K562 (cell line): ENCODE measurements at regions not wholly inside any gene's neighbourhood (a gene's known extent, or its start where the extent isn't known, plus 50 kb on each side); places are given as distances from the start of the nearest gene placed in this dataset.
A peak's percentile ranks its signal among the peaks of the same experiment; 100 is the strongest.

Experiments
- ATAC-seq: fragments of 200-7000 bp; cut with Tn5 transposase; 3 replicates; pipeline ENCODE4 v1.9.1; 2020; ENCODE audit warnings: moderate library complexity
- BruUV-seq: library from RNA; stranded (reverse); fragments of 400-500 nt; replicated peaks from 2 replicates; lab custom pipeline; 2021; lab: Mats Ljungman, UMichigan
- CTCF ChIA-PET: fragments of 300-600 bp; formaldehyde crosslinking; extraction: SDS; loops from one replicate; lab custom pipeline; 2021; ENCODE audit warnings: low intra/inter-chr PET ratio; lab: Yijun Ruan, JAX
- POLR2A ChIA-PET: fragments of 300-600, 350-650 bp; sonication (Branson Sonifier 250); formaldehyde crosslinking; extraction: SDS; loops from one replicate; lab custom pipeline; 2021; ENCODE audit warnings: antibody characterized with exemption, inconsistent platforms; lab: Yijun Ruan, JAX
- DNase-seq, 4 experiments: peaks; one replicate each; pipeline versions ENCODE4 v3.0.0 to v3.0.0-alpha.2; 2011 to 2018; ENCODE audit warnings: low spot score in 3 of 4, mixed read lengths in 3 of 4; ENCODE audit errors: extremely low read depth in 1 of 4
- FAIRE-seq: peaks from 2 replicates; lab custom pipeline; 2011; peaks lifted over from hg19 to GRCh38; lab: Jason Lieb, UNC
- H2AFZ ChIP-seq: 2 replicates; pipeline ENCODE4 v1.6.0; 2011; ENCODE audit warnings: low read depth, low read length, control low read depth, inconsistent platforms
- H3K27ac ChIP-seq: fragments of 200-600 bp; 3 replicates; pipeline ENCODE4 v1.8.0; 2011; ENCODE audit warnings: low read depth, mild to moderate bottlenecking, control low read depth, inconsistent platforms, low read length, moderate library complexity, mixed read lengths; ENCODE audit errors: extremely low read depth
- H3K27me3 ChIP-seq, 2 experiments: fragments of 300-600 bp in 1 of 2; 2 replicates in 1 of 2; 3 replicates in 1 of 2; pipeline versions ENCODE4 v1.6.0 to v1.8.0; 2011; ENCODE audit warnings: inconsistent platforms in 2 of 2, low read length in 2 of 2, mild to moderate bottlenecking in 1 of 2, mixed read lengths in 1 of 2, moderate library complexity in 1 of 2; ENCODE audit not compliant: control insufficient read depth in 2 of 2, insufficient read depth in 2 of 2
- H3K36me3 ChIP-seq: fragments of 300-600 bp; 3 replicates; pipeline ENCODE4 v1.8.0; 2011; ENCODE audit warnings: mild to moderate bottlenecking, low read length, inconsistent platforms; ENCODE audit not compliant: control insufficient read depth, insufficient read depth
- H3K4me1 ChIP-seq, 2 experiments: fragments of 200-600 bp in 1 of 2; replicated peaks in 1 of 2; 2 replicates in 1 of 2; 3 replicates in 1 of 2; pipeline versions ENCODE4 v1.5.1 to v1.8.0; 2011; ENCODE audit warnings: inconsistent platforms in 2 of 2, low read length in 2 of 2, mild to moderate bottlenecking in 1 of 2, mixed read lengths in 1 of 2, moderate library complexity in 1 of 2; ENCODE audit not compliant: control insufficient read depth in 2 of 2, insufficient read depth in 2 of 2
- H3K4me2 ChIP-seq: 2 replicates; pipeline ENCODE4 v1.6.1; 2011; ENCODE audit warnings: low read length, control low read depth, inconsistent platforms, mixed read lengths; ENCODE audit not compliant: insufficient read depth
- H3K4me3 ChIP-seq: fragments of 200-600 bp; sonication (generic), shearing (Covaris generic); 2 replicates; pipeline ENCODE4 v1.5.1; 2016; ENCODE audit warnings: control low read depth, inconsistent platforms
- H3K79me2 ChIP-seq: fragments of 200-600 bp; 3 replicates; pipeline ENCODE4 v1.8.0; 2011; ENCODE audit warnings: low read length, inconsistent platforms; ENCODE audit not compliant: control insufficient read depth, insufficient read depth
- H3K9ac ChIP-seq, 2 experiments: 2 replicates each; pipeline versions ENCODE4 v1.6.0 to v1.6.1; 2011; ENCODE audit warnings: low read depth in 2 of 2, low read length in 2 of 2, control low read depth in 1 of 2, inconsistent platforms in 1 of 2, mild to moderate bottlenecking in 1 of 2, mixed read lengths in 1 of 2; ENCODE audit not compliant: insufficient read depth in 1 of 2
- H3K9me1 ChIP-seq: one replicate; pipeline ENCODE4 v1.6.0; 2011; ENCODE audit warnings: inconsistent platforms, mild to moderate bottlenecking, low read length, moderate library complexity; ENCODE audit not compliant: control insufficient read depth, insufficient read depth
- H3K9me3 ChIP-seq: replicated peaks from 2 replicates; pipeline ENCODE4 v1.5.1; 2011; ENCODE audit warnings: low read depth, low read length, inconsistent platforms; ENCODE audit not compliant: control insufficient read depth, insufficient read depth
- H4K20me1 ChIP-seq: replicated peaks from 2 replicates; pipeline ENCODE4 v1.6.1; 2011; ENCODE audit warnings: low read length, inconsistent platforms, mixed read lengths; ENCODE audit not compliant: control insufficient read depth, insufficient read depth
- ARID3A ChIP-seq: IDR thresholded peaks from 2 replicates; pipeline ENCODE4 v1.6.1; 2012; ENCODE audit warnings: low read depth, low read length, improper control_type of control experiment, borderline replicate concordance
- CBX3 ChIP-seq, 2 experiments: IDR thresholded peaks; 1 replicate in 1 of 2; 2 replicates in 1 of 2; pipeline ENCODE4 v1.6.1; 2012; ENCODE audit warnings: inconsistent platforms in 2 of 2, low read length in 2 of 2, borderline replicate concordance in 1 of 2, control low read depth in 1 of 2
- CHCHD3 ChIP-seq: fragments of 250-450 bp; sonication (Bioruptor Pico); IDR thresholded peaks from 2 replicates; pipeline ENCODE4 v2.1.2; 2022; ENCODE audit warnings: mild to moderate bottlenecking
- EP400 ChIP-seq: fragments of 450-650 bp; IDR thresholded peaks from 2 replicates; pipeline ENCODE4 v1.6.1; 2017; ENCODE audit warnings: antibody characterized with exemption, mild to moderate bottlenecking, moderate library complexity
- ETV5 ChIP-seq: sonication (generic); formaldehyde crosslinking; IDR thresholded peaks from 2 replicates; pipeline ENCODE4 v1.4.0; 2020; ENCODE audit warnings: low read depth, mild to moderate bottlenecking, missing genetic modification reagents
- HDAC2 ChIP-seq: fragments of 450-650 bp; IDR thresholded peaks from 2 replicates; pipeline ENCODE4 v1.6.1; 2016; ENCODE audit warnings: mild to moderate bottlenecking
- HMBOX1 ChIP-seq: sonication (generic); IDR thresholded peaks from 2 replicates; pipeline ENCODE4 v1.6.1; 2016
- HNRNPUL1 ChIP-seq: fragments of 200-400 bp; formaldehyde crosslinking; IDR thresholded peaks from 2 replicates; pipeline ENCODE4 v1.6.1; 2017; ENCODE audit warnings: low read length
- LCOR ChIP-seq: sonication (generic); formaldehyde crosslinking; IDR thresholded peaks from 2 replicates; pipeline ENCODE4 v1.8.0; 2022; ENCODE audit warnings: mild to moderate bottlenecking, missing genetic modification reagents
- MTF1 ChIP-seq: fragments of 250-450 bp; sonication (Bioruptor Pico); IDR thresholded peaks from 2 replicates; pipeline ENCODE4 v1.9.0; 2021; ENCODE audit warnings: moderate library complexity, mild to moderate bottlenecking, inconsistent platforms, borderline replicate concordance
- NCOA2 ChIP-seq, 2 experiments: fragments of 450-650 bp; IDR thresholded peaks; 2 replicates each; pipeline ENCODE4 v1.6.1; 2018; ENCODE audit warnings: mild to moderate bottlenecking in 2 of 2, moderate library complexity in 1 of 2; ENCODE audit not compliant: partially characterized antibody in 2 of 2
- OTX1 ChIP-seq: fragments of 450-650 bp; formaldehyde crosslinking; IDR thresholded peaks from 2 replicates; pipeline ENCODE4 v1.4.0; 2022; ENCODE audit warnings: mild to moderate bottlenecking
- ZBTB34 ChIP-seq: fragments of 250-450 bp; sonication (Bioruptor Pico); IDR thresholded peaks from 2 replicates; pipeline ENCODE4 v1.8.0; 2021; ENCODE audit warnings: mild to moderate bottlenecking, moderate library complexity
- ZNF277 ChIP-seq: fragments of 250-450 bp; sonication (Bioruptor Pico); IDR thresholded peaks from 2 replicates; pipeline ENCODE4 v1.8.0; 2022; ENCODE audit warnings: inconsistent platforms, mild to moderate bottlenecking, moderate library complexity, borderline replicate concordance
- ZNF717 ChIP-seq: fragments of 250-450 bp; sonication (Bioruptor Pico); IDR thresholded peaks from 2 replicates; pipeline ENCODE4 v1.5.0; 2021
- WGBS: fragments of 100-300 bp; shearing (Covaris generic); methylation state at CpG from one replicate; pipeline ENCODE4 v1.1.6; 2016; ENCODE audit warnings: low coverage, mixed read lengths; ENCODE audit not compliant: insufficient coverage; ENCODE audit errors: missing lambda C conversion rate; 5-methylcytosine and 5-hydroxymethylcytosine counted together
- in situ Hi-C: fragments of 300-500 bp; cut with MboI; formaldehyde crosslinking; loops from 4 replicates; pipeline ENCODE4 v1.15.0; 2018; ENCODE audit warnings: inconsistent platforms, mixed read lengths
- intact Hi-C: fragments of 100-400 bp; cut with micrococcal nuclease; formaldehyde crosslinking; loops from 2 replicates; pipeline ENCODE4 v1.14.2; 2022

DNA sequence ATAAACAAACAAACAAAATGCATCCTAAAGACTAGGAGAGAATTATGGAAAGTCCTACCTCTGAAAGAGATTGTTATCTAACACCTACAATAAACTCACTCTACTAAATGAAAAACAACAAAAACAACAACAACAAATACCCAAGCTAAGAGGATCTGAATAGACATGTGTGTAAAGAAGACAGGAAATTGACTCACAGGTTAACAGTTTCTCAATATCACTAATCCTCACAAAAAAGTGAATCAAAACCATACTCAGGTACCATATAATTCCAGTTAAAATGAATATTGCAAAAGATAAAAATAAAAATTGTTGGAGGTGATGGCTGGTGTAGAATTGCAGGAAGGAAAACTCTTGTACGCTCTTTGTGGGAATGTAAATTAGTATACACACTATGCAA lies 110.4 kb upstream of the TOP3B start (continued):
- TF ChIP-seq HMBOX1: no peak

GRCh38 chr22:22092101-22092500 lies 109.5 kb upstream of the TOP3B start:
- DNase-seq (no peak), FAIRE-seq (no peak), ATAC-seq (no peak)
- no peaks in the 10 kb centered on the region for H3K4me1 ChIP-seq
- no peak overlapping the region for H3K4me2 ChIP-seq
- H3K79me2 ChIP-seq: no peaks in the 10 kb centered on the region
- in situ Hi-C loops (no loop called here), intact Hi-C loops (no loop called here)
- no peak overlapping the region for H3K9ac ChIP-seq
- no peaks in the 10 kb centered on the region for H3K9me1 ChIP-seq
- H4K20me1 ChIP-seq: 0 out of 2 replicates have a peak, but pooled peaks cover 7% of the 10 kb centered on the region
- TF ChIP-seq LCOR (CRISPR knock-in tag): no peak
- TF ChIP-seq ARID3A: no peak
- 0 out of 2 replicates have a peak, but pooled peaks have one; percentile 17 for TF ChIP-seq HNRNPUL1
- TF ChIP-seq OTX1 (CRISPR knock-in tag): 0 out of 2 replicates have a peak, but pooled peaks have one; percentile 53
- no peak for TF ChIP-seq ZNF717 (CRISPR knock-in tag)
- TF ChIP-seq NCOA2 (IDR thresholded peaks at IDR 0.05; ENCODE audit: partially characterized antibody in 2 of 2): no peak
- no peak for TF ChIP-seq HDAC2
- TF ChIP-seq ZNF277 (CRISPR knock-in tag): peak; percentile 63
- no peak for TF ChIP-seq EP400
- TF ChIP-seq ETV5: no peak
- TF ChIP-seq CBX3 (IDR thresholded peaks at IDR 0.05; ENCODE audit: borderline replicate concordance in 1 of 2, low read length in 2 of 2): no peak
- TF ChIP-seq CHCHD3 (CRISPR knock-in tag): peak; percentile 22; the same call in 1 of the 2 replicates
- peak; percentile 76; the same call in 1 of the 2 replicates for TF ChIP-seq MTF1 (CRISPR knock-in tag)
- TF ChIP-seq ZBTB34 (CRISPR knock-in tag): peak; percentile 68; the same call in 1 of the 2 replicates
- no peaks in the 10 kb centered on the region for H3K36me3 ChIP-seq
- no peaks in the 10 kb centered on the region for H3K9me3 ChIP-seq
- no peak overlapping the region for H3K4me3 ChIP-seq
- POLR2A ChIA-PET: interaction anchor here (1.3 to 10.8 kb wide), 2 partner anchors 7 to 10 kb away, joined by 4 to 98 read pairs; no protein-coding TSS in a partner anchor
- no TSS peak for BruUV-seq
- 0% methylated on average over 3 of the region's 3 CpGs for WGBS
- no peak overlapping the region for H2AFZ ChIP-seq
- CTCF ChIA-PET: interaction anchor here (0.6 to 1.0 kb wide), 2 partner anchors 65 to 145 kb away, joined by 3 to 4 read pairs; no protein-coding TSS in a partner anchor
- H3K27ac ChIP-seq: no peak overlapping the region
- peaks cover 52 to 78% of the 10 kb centered on the region in 2 experiments for H3K27me3 ChIP-seq
